ENCODE measurements at regions not wholly inside any gene's neighbourhood (a gene's known extent, or its start where the extent isn't known, plus 50 kb on each side); places are given as distances from the start of the nearest gene placed in this dataset.
"Not testable (repeated sequence)": the region's sequence is repeated elsewhere in the genome, so short reads cannot be mapped to it uniquely, and the experiment has no call there.

GRCh38 chr10:28186887-28187578, 115.8 kb downstream of the MPP7 start:
- no peak for DNase-seq

GRCh38 chr10:28186461-28186860, 116.4 kb downstream of the MPP7 start:
- DNase-seq, result no peak

GRCh38 chr10:28184810-28185209, 118.1 kb downstream of the MPP7 start:
- DNase-seq, result no peak

GRCh38 chr10:28181478-28182096, 121.3 kb downstream of the MPP7 start:
- DNase-seq, result no peak

GRCh38 chr10:28180654-28181053, 122.2 kb downstream of the MPP7 start:
- DNase-seq, result no peak

- DNase-seq, result no peak
These were observed 123.1 kb downstream of the MPP7 start for GRCh38 chr10:28179743-28180099.

- DNase-seq, result no peak
These were observed 123.7 kb downstream of the MPP7 start for GRCh38 chr10:28179006-28179742.

GRCh38 chr10:28177944-28178637, 124.8 kb downstream of the MPP7 start:
- DNase-seq, result no peak

- DNase-seq, result not testable (repeated sequence)
These were observed 126.4 kb downstream of the MPP7 start for GRCh38 chr10:28176498-28176897.

GRCh38 chr10:28172223-28172610, 130.6 kb downstream of the MPP7 start:
- no peak for DNase-seq

GRCh38 chr10:28171468-28172222, 131.2 kb downstream of the MPP7 start:
- no peak for DNase-seq

- no peak for DNase-seq
These were observed 133.3 kb downstream of the MPP7 start for GRCh38 chr10:28169525-28169924.

GRCh38 chr10:28160866-28161405, 141.9 kb downstream of the MPP7 start:
- DNase-seq, result no peak

GRCh38 chr10:28157379-28157778, 145.5 kb downstream of the MPP7 start:
- no peak for DNase-seq

- DNase-seq, result no peak
These were observed 147.1 kb downstream of the MPP7 start for GRCh38 chr10:28155726-28156125.

GRCh38 chr10:28151636-28152035, 151.2 kb downstream of the MPP7 start:
- no peak for DNase-seq

GRCh38 chr10:28149746-28150145, 150.9 kb upstream of the ODAD2 start:
- DNase-seq, result no peak

- no peak for DNase-seq
These were observed 148.8 kb upstream of the ODAD2 start for GRCh38 chr10:28147706-28148105.

- no peak for DNase-seq
These were observed 140.3 kb upstream of the ODAD2 start for GRCh38 chr10:28139138-28139537.

GRCh38 chr10:28137907-28138880, 139.3 kb upstream of the ODAD2 start:
- DNase-seq, result no peak

GRCh38 chr10:28135258-28135657, 136.4 kb upstream of the ODAD2 start:
- DNase-seq, result no peak

All from NCI-H187 treated with DMSO at 0.1 percent for 48 hours (cell line).